Heart left ventricle (tissue), 13 donors: ENCODE measurements at regions not wholly inside any gene's neighbourhood (a gene's known extent, or its start where the extent isn't known, plus 50 kb on each side); places are given as distances from the start of the nearest gene placed in this dataset.

Experiments used
- POLR2A ChIP-seq, 2 donors: fragments of 450-650 bp; IDR thresholded peaks; one replicate each; pipeline ENCODE4 v1.6.1; 2017; ENCODE audit warnings: antibody characterized with exemption in 2 of 2, mild to moderate bottlenecking in 2 of 2, moderate library complexity in 2 of 2
- TF ChIP-seq, protein P1 (sequence below), 12 donors: fragments of 200-600 bp; sonication (generic) in 4 of 12; IDR thresholded peaks; one replicate each; pipeline versions ENCODE4 v1.5.0 to v1.8.0; 2018 to 2022; ENCODE audit warnings: antibody characterized with exemption in 12 of 12, mild to moderate bottlenecking in 5 of 12
- donor health status: ischemic (EF 13 %, LVEDD 7.1; RV severe dilation, severe dysfunction).
- donor health status: DM: no; HTN: yes; CAD: no.
- donor health status: DM: no; HTN: no; CAD: no.
- donor health status: ischemic (EF 25% LVEDD 6.9; RV normal size, moderate dysfunction).
- donor health status: ischemic (EF 25% LVEDD 5.7; RV mildly dilated, moderate dysfunction).
- donor health status: ischemic (EF 35%, LVEDD 5.7; RV mildly dilated, moderate dysfunction).
- donor health status: nonischemic (EF 11% LVEDD 7.7; RV severe dilation, severe dysfunction).
- donor health status: DM: yes; HTN: yes; CAD: no.
- donor health status: PGD.
- donor health status: ischemic (EF 29% LVEDD 5.4; RV normal size, mild dysfunction).
- donor health status: nonischemic (EF 23%, LVEDD 6.1; RV moderate dilation, normal function).

GRCh38 chr3:166123576-166123975 is 286.4 kb upstream of the BCHE start:
- TF ChIP-seq, protein P1, sequence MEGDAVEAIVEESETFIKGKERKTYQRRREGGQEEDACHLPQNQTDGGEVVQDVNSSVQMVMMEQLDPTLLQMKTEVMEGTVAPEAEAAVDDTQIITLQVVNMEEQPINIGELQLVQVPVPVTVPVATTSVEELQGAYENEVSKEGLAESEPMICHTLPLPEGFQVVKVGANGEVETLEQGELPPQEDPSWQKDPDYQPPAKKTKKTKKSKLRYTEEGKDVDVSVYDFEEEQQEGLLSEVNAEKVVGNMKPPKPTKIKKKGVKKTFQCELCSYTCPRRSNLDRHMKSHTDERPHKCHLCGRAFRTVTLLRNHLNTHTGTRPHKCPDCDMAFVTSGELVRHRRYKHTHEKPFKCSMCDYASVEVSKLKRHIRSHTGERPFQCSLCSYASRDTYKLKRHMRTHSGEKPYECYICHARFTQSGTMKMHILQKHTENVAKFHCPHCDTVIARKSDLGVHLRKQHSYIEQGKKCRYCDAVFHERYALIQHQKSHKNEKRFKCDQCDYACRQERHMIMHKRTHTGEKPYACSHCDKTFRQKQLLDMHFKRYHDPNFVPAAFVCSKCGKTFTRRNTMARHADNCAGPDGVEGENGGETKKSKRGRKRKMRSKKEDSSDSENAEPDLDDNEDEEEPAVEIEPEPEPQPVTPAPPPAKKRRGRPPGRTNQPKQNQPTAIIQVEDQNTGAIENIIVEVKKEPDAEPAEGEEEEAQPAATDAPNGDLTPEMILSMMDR (IDR thresholded peaks at IDR 0.05): no peak
- TF ChIP-seq POLR2A (IDR thresholded peaks at IDR 0.05): no peak
